Trophoblast cell (in vitro differentiated cells and primary cell): ENCODE measurements at regions not wholly inside any gene's neighbourhood (a gene's known extent, or its start where the extent isn't known, plus 50 kb on each side); places are given as distances from the start of the nearest gene placed in this dataset.

Experiments
- DNase-seq, 2 donors: peaks; one replicate each; pipeline ENCODE4 v3.0.0-alpha.2; 2016
- H2AFZ ChIP-seq: 2 replicates; pipeline ENCODE4 v1.6.1; 2013; ENCODE audit warnings: low read length, moderate library complexity, mild to moderate bottlenecking; ENCODE audit not compliant: insufficient read depth, poor library complexity
- H2AK5ac ChIP-seq: 2 replicates; pipeline ENCODE4 v1.6.1; 2013; ENCODE audit warnings: mild to moderate bottlenecking, low read length
- H2BK120ac ChIP-seq: 2 replicates; pipeline ENCODE4 v1.6.1; 2013; ENCODE audit warnings: low read length, mild to moderate bottlenecking, moderate library complexity; ENCODE audit not compliant: insufficient read depth, poor library complexity
- H2BK12ac ChIP-seq: 2 replicates; pipeline ENCODE4 v1.6.1; 2013; ENCODE audit warnings: mild to moderate bottlenecking, low read length, moderate library complexity
- H2BK5ac ChIP-seq: 2 replicates; pipeline ENCODE4 v1.6.1; 2013; ENCODE audit warnings: low read length, low read depth, moderate library complexity, mild to moderate bottlenecking; ENCODE audit not compliant: poor library complexity
- H3K14ac ChIP-seq: 2 replicates; pipeline ENCODE4 v1.6.1; 2013; ENCODE audit warnings: mild to moderate bottlenecking, low read length
- H3K18ac ChIP-seq: 2 replicates; pipeline ENCODE4 v1.6.1; 2013; ENCODE audit warnings: mild to moderate bottlenecking, low read length
- H3K23ac ChIP-seq: 2 replicates; pipeline ENCODE4 v1.6.1; 2013; ENCODE audit warnings: low read length
- H3K27ac ChIP-seq: 2 replicates; pipeline ENCODE4 v1.5.1; 2013; ENCODE audit warnings: low read depth, mild to moderate bottlenecking, inconsistent platforms, low read length, moderate library complexity
- H3K27me3 ChIP-seq: 2 replicates; pipeline ENCODE4 v1.6.1; 2013; ENCODE audit warnings: inconsistent platforms, mild to moderate bottlenecking, low read length, moderate library complexity; ENCODE audit not compliant: insufficient read depth
- H3K36me3 ChIP-seq, 2 experiments: 1 replicate in 1 of 2; 2 replicates in 1 of 2; pipeline ENCODE4 v1.6.1; 2013; ENCODE audit warnings: low read length in 2 of 2, mild to moderate bottlenecking in 2 of 2, moderate library complexity in 1 of 2; ENCODE audit not compliant: insufficient read depth in 2 of 2, control insufficient read depth in 1 of 2
- H3K4ac ChIP-seq: 2 replicates; pipeline ENCODE4 v1.6.1; 2013; ENCODE audit warnings: low read depth, mild to moderate bottlenecking, low read length, moderate library complexity
- H3K4me1 ChIP-seq, 2 experiments: 1 replicate in 1 of 2; 2 replicates in 1 of 2; pipeline ENCODE4 v1.6.1; 2013; ENCODE audit warnings: low read length in 2 of 2, mild to moderate bottlenecking in 2 of 2, moderate library complexity in 1 of 2; ENCODE audit not compliant: insufficient read depth in 2 of 2, control insufficient read depth in 1 of 2
- H3K4me2 ChIP-seq: 2 replicates; pipeline ENCODE4 v1.6.1; 2013; ENCODE audit warnings: inconsistent platforms, mild to moderate bottlenecking, low read length, moderate library complexity
- H3K4me3 ChIP-seq: 2 replicates; pipeline ENCODE4 v1.5.1; 2013; ENCODE audit warnings: mild to moderate bottlenecking, low read depth, low read length, inconsistent platforms
- H3K79me1 ChIP-seq: one replicate; pipeline ENCODE4 v1.6.1; 2013; ENCODE audit warnings: low read length
- H3K79me2 ChIP-seq: 2 replicates; pipeline ENCODE4 v1.6.1; 2013; ENCODE audit warnings: low read length, mild to moderate bottlenecking; ENCODE audit not compliant: control insufficient read depth, insufficient read depth, poor library complexity
- H3K9ac ChIP-seq: 2 replicates; pipeline ENCODE4 v1.6.1; 2013; ENCODE audit warnings: mild to moderate bottlenecking, low read length
- H3K9me3 ChIP-seq: 2 replicates; pipeline ENCODE4 v1.6.1; 2013; ENCODE audit warnings: low read depth, mild to moderate bottlenecking, control low read depth, inconsistent platforms, low read length; ENCODE audit not compliant: insufficient read depth
- H4K12ac ChIP-seq: 2 replicates; pipeline ENCODE4 v1.6.1; 2013; ENCODE audit warnings: low read depth, mild to moderate bottlenecking, low read length, moderate library complexity
- H4K8ac ChIP-seq: 2 replicates; pipeline ENCODE4 v1.6.1; 2013; ENCODE audit warnings: low read depth, mild to moderate bottlenecking, low read length, moderate library complexity
- H4K91ac ChIP-seq: one replicate; pipeline ENCODE4 v1.6.1; 2013; ENCODE audit warnings: low read depth, mild to moderate bottlenecking, low read length, moderate library complexity
- whole genome bisulfite sequencing: extraction: QIAGEN DNeasy Blood & Tissue Kit; methylation state at CpG from one replicate; pipeline ENCODE4 v1.1.7; 2013; ENCODE audit warnings: missing lambda C conversion rate; ENCODE audit not compliant: insufficient read length, insufficient coverage; ENCODE audit errors: extremely low coverage; 5-methylcytosine and 5-hydroxymethylcytosine counted together

GRCh38 chr5:24791326-24791725 lies 146.5 kb upstream of the CDH10 start:
- no peak overlapping the region for H3K4ac ChIP-seq
- H3K36me3 ChIP-seq = no peaks in the 10 kb centered on the region
- no peaks in the 10 kb centered on the region for H3K9me3 ChIP-seq
- H2AFZ ChIP-seq = no peak overlapping the region
- no peak overlapping the region for H3K4me3 ChIP-seq
- H2BK120ac ChIP-seq = no peak overlapping the region
- no peaks in the 10 kb centered on the region for H3K4me1 ChIP-seq
- H3K79me1 ChIP-seq = no peaks in the 10 kb centered on the region
- no CpG with 5 or more reads among the region's 4 CpGs for WGBS
- no peak overlapping the region for H4K91ac ChIP-seq
- H3K27ac ChIP-seq = no peak overlapping the region
- DNase-seq = no peak
- H3K18ac ChIP-seq = no peak overlapping the region
- H3K79me2 ChIP-seq = no peaks in the 10 kb centered on the region
- H3K27me3 ChIP-seq = no peaks in the 10 kb centered on the region
- no peak overlapping the region for H2BK12ac ChIP-seq
- H2AK5ac ChIP-seq = no peak overlapping the region
- H4K12ac ChIP-seq = no peak overlapping the region
- no peak overlapping the region for H2BK5ac ChIP-seq
- H3K9ac ChIP-seq = no peak overlapping the region
- no peak overlapping the region for H3K4me2 ChIP-seq
- no peak overlapping the region for H3K14ac ChIP-seq
- no peak overlapping the region for H3K23ac ChIP-seq
- H4K8ac ChIP-seq = no peak overlapping the region

GRCh38 chr5:24789611-24790351 lies 145.0 kb upstream of the CDH10 start:
- Histone ChIP-seq H4K12ac (no peak overlapping the region), H2AK5ac (no peak overlapping the region), H2AFZ (no peak overlapping the region), H3K4ac (no peak overlapping the region), H3K14ac (no peak overlapping the region), H3K4me2 (no peak overlapping the region), H3K79me1 (no peaks in the 10 kb centered on the region), H3K9ac (no peak overlapping the region), H2BK12ac (no peak overlapping the region), H2BK5ac (no peak overlapping the region), H3K4me1 (no peaks in the 10 kb centered on the region), H3K23ac (no peak overlapping the region), H3K4me3 (no peak overlapping the region), H4K8ac (no peak overlapping the region), H3K27ac (peak overlapping the region; percentile 20), H3K36me3 (no peaks in the 10 kb centered on the region), H3K79me2 (no peaks in the 10 kb centered on the region), H4K91ac (no peak overlapping the region), H3K18ac (no peak overlapping the region), H3K9me3 (no peaks in the 10 kb centered on the region), H3K27me3 (no peaks in the 10 kb centered on the region), H2BK120ac (no peak overlapping the region)
- no CpG with 5 or more reads among the region's 4 CpGs for WGBS
- peak in 1 of 2 donors; percentile 3 for DNase-seq

GRCh38 chr5:24788829-24789514 lies 144.2 kb upstream of the CDH10 start:
- Histone ChIP-seq H3K79me2 (no peaks in the 10 kb centered on the region), H4K91ac (no peak overlapping the region), H2BK12ac (no peak overlapping the region), H3K9ac (no peak overlapping the region), H4K12ac (no peak overlapping the region), H3K27ac (no peak overlapping the region), H3K18ac (no peak overlapping the region), H2BK120ac (no peak overlapping the region), H3K4ac (no peak overlapping the region), H3K79me1 (no peaks in the 10 kb centered on the region), H3K23ac (no peak overlapping the region), H3K4me3 (no peak overlapping the region), H3K4me1 (no peaks in the 10 kb centered on the region), H3K14ac (no peak overlapping the region), H2AK5ac (no peak overlapping the region), H2AFZ (no peak overlapping the region), H3K27me3 (no peaks in the 10 kb centered on the region), H3K36me3 (no peaks in the 10 kb centered on the region), H2BK5ac (no peak overlapping the region), H4K8ac (no peak overlapping the region), H3K9me3 (no peaks in the 10 kb centered on the region), H3K4me2 (no peak overlapping the region)
- WGBS = no CpG with 5 or more reads among the region's 2 CpGs
- DNase-seq = peak; percentile 36 to 90

DNA sequence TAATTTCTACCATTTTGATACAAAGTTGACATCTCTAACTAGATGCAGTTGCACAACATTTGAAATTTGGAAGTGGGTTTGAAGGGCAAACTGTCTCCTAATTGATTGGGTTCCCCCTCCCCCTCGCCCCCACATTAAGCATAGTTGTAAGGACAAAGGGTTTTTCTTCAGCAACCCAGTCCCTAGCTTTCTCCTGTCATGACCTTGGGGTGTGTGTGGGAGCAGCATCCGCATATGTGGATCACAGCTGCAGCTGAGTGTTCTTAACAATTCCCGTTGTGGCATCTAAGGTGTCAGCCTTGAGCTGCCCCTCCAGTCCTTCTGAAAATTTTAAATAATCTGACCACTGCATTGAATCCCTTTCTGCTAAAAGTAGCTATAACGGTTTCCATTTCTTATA lies 141.3 kb upstream of the CDH10 start:
- Histone ChIP-seq H3K4me3 (no peak overlapping the region), H3K27ac (no peak overlapping the region), H2BK5ac (peak overlapping the region; percentile 12), H3K18ac (no peak overlapping the region), H4K12ac (no peak overlapping the region), H3K9me3 (no peaks in the 10 kb centered on the region), H3K14ac (no peak overlapping the region), H3K4ac (no peak overlapping the region), H3K27me3 (no peaks in the 10 kb centered on the region), H4K8ac (no peak overlapping the region), H3K79me1 (no peaks in the 10 kb centered on the region), H3K4me2 (no peak overlapping the region), H3K4me1 (no peaks in the 10 kb centered on the region), H2BK12ac (no peak overlapping the region), H3K23ac (no peak overlapping the region), H2AK5ac (no peak overlapping the region), H3K9ac (no peak overlapping the region), H4K91ac (no peak overlapping the region), H3K36me3 (no peaks in the 10 kb centered on the region), H2BK120ac (no peak overlapping the region), H3K79me2 (no peaks in the 10 kb centered on the region), H2AFZ (no peak overlapping the region)
- no peak for DNase-seq
- no CpG with 5 or more reads among the region's 4 CpGs for WGBS
